Stimulated activated CD4-positive, alpha-beta T cell treated with anti-CD3 and anti-CD28 coated beads, TNF-alpha, amount 100 ng/mL, for 24 hours (primary cell): ENCODE measurements at regions not wholly inside any gene's neighbourhood (a gene's known extent, or its start where the extent isn't known, plus 50 kb on each side); places are given as distances from the start of the nearest gene placed in this dataset.

Experiments
- DNase-seq, 3 experiments: peaks; one replicate each; pipeline ENCODE4 v3.0.0-alpha.2; 2020; ENCODE audit warnings: low read depth in 3 of 3

DNA sequence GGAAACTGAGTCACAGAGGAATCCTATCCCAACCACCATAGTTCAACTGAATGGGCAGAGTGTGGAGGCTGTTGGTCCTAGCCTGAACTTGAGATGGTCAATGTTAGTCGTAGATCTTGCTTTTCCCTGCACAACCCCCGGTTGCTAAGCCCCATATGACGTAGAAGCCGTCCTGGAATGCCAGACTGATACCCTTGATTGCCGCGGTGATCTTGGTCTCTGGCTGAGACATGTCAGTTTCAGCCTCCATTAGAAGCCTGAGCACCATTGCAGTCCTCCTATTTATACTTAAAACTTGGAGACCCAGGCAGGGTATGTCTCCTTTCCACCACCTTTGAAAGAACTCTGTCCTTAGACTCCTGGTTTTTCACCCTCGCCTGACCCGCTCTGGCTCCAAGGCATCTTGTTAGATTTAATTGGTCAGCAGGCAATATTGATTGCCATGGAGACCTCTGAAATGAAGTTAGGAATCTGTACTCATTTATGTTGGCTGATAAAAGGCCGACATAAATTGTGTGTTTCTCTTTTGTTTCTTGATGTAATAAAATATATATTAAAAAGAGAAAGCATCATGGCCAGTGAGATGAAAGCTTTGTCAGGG, 53.4 kb downstream of the RPLP1 start:
- no peak for DNase-seq

GRCh38 chr15:69508659-69509058, 56.0 kb downstream of the RPLP1 start:
- no peak for DNase-seq

DNA sequence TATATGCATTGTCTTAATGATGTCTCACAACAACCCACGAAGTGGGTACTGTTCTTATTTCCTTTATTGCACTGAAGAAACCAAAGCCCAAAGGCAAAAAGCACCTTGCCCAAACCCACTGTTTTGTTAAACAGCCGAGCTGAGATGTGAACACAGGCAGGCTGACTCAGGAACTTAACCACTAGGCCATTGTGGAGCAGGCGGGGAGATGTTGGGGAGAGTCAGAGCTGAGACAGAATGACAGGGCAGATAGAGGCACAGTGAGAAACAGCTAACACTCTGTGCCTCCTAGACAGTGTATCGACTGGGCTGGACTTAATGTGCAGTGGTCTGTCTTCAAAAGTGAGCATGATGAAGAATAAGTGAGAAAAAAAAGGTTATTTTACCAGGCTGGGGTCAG, 56.5 kb downstream of the RPLP1 start:
- DNase-seq, result no peak

- no peak for DNase-seq
These were observed 57.9 kb downstream of the RPLP1 start for GRCh38 chr15:69510556-69510955.

- DNase-seq, result no peak
These were observed 58.4 kb downstream of the RPLP1 start for GRCh38 chr15:69511015-69511414.

DNA sequence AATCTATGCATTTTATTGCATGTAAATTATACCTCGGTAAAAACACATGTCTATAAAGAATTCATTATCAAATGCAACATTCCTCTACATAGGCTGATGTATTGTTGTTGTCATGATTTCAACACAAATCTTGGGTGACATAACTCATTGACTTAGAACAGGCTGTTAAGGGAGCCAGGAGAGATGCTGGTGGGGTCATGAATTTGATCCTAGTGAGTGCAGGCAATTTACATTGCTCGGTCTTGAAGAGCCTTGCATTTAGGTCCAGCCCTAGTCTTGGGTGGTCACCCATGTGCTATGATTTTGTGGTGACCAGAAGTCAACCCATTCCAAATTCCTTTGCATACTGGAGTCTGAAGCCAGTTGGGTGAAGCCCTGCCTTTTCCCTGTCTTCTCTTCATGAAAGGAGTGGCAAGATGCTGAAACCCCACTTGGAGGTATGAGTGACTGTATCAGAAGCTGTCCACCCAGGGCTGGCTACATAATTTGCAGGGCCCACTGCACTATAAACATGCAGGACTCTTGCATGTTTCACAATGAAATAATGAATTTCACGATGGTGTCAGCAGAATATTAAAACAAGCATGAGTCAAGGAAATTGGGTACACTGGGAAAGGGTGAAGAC, 59.2 kb downstream of the RPLP1 start:
- no peak for DNase-seq

DNA sequence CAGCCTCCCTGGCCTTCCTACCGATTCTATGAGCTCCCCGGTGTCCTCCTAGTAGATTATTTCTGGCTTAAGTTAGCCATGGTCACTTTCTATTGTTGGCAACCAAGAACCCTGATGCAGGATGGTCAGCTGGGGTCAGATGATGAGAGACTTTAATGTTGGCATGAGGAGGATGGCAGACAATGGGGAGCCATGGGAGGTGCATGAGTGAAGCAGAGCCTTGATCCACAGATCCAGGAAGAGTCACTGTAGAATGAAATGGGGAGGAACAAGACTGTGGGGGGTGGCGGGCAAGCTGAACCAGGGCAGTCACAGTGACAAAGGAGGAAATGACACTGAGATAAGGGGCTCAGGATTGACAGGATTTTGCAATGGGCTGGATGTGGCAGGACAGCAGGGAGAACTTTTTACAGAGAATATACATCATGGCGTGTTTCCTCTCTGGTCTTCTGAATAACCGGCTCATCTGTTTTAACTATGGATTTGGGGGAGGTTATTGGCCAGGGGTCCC, 60.9 kb downstream of the RPLP1 start:
- DNase-seq, result no peak

DNA sequence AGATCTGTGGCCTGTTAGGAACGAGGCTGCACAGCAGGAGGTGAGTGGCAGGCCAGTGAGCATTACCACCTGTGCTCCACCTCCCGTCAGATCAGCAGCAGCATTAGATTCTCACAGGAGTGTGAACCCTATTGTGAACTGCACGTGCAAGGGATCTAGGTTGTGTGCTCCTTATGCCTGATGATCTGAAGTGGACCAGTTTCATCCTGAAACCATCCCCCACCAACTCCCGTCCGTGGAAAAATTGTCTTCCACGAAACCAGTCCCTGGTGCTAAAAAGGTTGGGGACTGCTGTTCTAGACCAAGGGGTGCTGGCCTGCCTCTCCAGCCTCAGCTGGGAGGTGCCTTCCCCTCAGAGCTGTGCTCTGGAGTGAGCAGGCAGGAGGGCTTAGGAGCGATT, 61.4 kb downstream of the RPLP1 start:
- no peak for DNase-seq

- no peak for DNase-seq
These were observed 62.9 kb downstream of the RPLP1 start for GRCh38 chr15:69515508-69515907.

GRCh38 chr15:69515926-69516325, 63.3 kb downstream of the RPLP1 start:
- no peak for DNase-seq

DNA sequence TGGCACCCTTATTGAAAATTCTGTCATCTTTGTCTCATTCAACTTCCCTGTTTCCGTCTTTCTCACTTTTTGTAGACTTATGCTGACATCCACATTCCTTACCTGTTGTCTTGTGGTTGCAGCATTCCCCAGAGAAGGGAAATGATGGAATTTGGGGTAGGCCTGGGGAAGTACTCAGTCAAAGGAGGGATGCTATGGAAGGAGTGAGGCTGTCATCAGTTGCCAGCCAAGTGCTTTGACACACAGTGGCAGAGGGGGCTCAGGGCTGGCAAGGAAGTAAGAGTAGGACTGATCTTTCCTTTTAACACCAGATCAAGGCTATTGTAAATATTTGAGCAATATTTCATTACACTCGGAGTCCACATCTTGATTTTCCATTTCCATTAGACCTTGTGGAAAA, 64.4 kb downstream of the RPLP1 start:
- DNase-seq, result no peak

GRCh38 chr15:69518806-69519205, 66.2 kb downstream of the RPLP1 start:
- no peak for DNase-seq

DNA sequence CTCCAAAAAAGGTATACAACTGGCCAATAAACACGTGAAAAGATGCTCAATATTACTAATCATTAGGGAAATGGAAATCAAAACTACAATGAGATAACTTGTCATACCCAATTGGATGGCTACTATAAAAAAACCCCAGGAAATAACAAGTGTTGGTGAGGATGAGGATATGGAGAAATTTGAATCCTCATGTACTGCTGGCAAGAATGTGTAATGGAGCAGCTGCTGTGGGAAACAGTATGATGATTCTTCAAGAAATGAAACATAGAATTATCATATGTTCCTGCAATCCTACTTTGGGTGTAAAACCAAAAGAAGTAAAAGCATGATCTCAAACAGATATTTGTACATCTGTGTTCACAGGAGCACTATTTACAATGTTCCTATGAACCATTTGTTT, 67.4 kb downstream of the RPLP1 start:
- no peak for DNase-seq

- DNase-seq, result no peak
These were observed 69.7 kb downstream of the RPLP1 start for GRCh38 chr15:69522361-69522760.

- DNase-seq, result peak; percentile 42 to 71 (median 42)
These were observed 70.7 kb downstream of the RPLP1 start for GRCh38 chr15:69523010-69524001.

DNA sequence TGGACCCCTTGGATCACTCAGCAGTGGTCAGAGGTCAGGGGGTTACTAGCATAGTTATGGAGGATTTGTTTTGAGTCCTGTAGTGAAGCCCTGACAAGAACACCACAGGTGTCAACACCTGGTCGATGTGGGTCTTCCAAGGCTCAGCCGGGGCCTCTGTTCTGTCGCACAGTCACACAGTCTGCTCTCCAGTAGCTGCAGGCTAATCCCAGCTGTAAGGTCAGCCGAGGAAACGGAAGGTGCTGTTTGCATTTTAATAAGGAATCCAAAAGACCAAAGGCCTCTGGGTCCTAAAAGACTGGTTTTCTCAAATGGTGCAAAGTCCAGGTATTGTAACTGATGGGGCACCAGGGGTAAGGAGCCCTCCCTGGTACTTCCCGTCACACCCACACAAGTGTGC, 71.7 kb downstream of the RPLP1 start:
- DNase-seq, result no peak

GRCh38 chr15:69524814-69525213, 72.2 kb downstream of the RPLP1 start:
- no peak for DNase-seq

DNA sequence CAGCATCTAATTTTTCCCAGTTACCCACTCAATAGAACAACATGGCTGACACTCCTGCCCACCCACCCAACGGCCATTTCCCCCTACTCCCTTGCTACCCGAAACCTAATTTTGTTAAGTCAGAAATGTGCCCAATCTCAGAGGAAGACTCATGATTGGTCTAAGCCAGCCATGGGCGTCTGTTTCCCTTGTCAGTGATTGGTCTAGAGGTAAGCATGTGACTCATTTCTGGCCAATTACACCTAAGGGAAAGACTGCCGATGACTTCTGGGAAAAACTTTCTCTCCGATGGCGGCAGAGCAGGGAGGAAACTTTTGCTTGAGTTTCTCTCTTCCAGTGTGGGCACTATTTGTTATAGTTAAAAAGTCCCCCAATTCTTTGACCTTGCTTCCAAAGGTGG, 72.9 kb downstream of the RPLP1 start:
- no peak for DNase-seq

DNA sequence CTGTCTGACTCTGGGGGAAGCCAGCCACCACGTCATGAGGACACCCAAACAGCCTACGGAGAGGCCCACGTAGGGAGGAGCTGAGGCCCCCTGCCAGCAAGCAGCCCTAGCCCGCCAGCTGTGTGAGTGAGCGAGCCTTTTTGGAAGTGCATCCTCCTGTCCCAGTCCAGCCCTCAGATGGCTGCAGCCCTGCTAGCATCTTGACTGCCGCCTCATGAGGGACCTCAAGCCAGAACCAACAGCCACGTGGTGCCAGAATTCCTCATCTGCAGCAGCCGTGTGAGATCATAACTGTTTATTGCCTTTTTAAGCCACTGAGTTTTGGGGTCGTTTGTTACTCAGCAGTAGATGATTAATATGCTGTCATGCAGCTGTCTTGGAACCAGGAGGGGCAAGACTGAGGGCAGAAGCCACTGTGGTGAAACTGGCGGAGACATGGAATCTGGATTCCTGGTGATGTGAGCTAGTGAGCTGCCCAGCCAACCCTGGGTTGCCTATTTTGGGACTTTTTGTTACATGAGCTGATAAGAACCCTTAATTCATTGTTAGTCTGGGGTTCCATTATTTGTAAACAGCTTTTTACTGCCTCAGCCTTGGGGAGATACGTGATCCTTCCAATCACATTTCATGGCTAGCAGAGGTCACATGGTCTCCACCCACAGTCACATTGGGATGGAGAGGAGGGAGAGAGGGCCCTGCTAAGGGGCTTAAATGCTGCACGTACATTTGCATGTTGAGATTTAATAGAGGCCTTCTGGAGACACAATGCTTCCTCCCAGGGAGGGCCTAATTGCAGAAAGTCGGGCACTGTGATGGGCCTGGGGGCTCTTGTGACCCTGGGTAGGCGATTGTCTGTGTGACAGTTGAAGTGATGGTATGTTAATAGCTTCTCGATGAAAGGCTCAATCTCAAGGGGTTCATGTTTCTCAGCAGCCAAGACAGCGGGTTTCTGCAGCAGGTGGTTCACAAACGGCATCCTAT, 73.8 kb downstream of the RPLP1 start:
- no peak for DNase-seq

DNA sequence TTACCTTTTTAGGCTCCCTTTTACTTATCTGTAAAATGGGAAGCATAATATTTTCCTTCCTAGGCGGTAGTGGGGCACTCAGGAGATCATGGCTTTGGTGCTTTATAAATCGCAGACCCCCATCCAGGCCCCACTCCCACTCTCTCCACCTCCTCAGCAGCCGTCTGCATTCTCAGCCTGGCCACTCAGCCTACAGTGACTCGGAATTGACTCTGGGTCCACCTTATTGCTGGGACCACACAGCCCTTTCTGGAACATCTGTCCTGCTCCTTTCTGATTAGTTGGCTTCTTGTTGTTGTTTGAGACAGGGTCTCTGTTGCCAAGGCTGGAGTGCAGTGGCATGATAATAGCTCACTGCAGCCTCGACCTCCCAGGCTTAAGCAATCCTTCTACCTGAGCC, 76.5 kb downstream of the RPLP1 start:
- DNase-seq, result no peak

GRCh38 chr15:69529961-69530633, 77.5 kb downstream of the RPLP1 start:
- DNase-seq, result no peak
